IMR-90 (cell line): ENCODE measurements at regions not wholly inside any gene's neighbourhood (a gene's known extent, or its start where the extent isn't known, plus 50 kb on each side); places are given as distances from the start of the nearest gene placed in this dataset.

Source experiments
- ATAC-seq: fragments of 200-7000 bp; cut with Tn5 transposase; 2 replicates; pipeline ENCODE4 v1.9.1; 2020; ENCODE audit warnings: low read depth, mild to moderate bottlenecking, moderate library complexity
- BruUV-seq: library from RNA; stranded (reverse); fragments of 400-500 nt; replicated peaks from 2 replicates; lab custom pipeline; 2021; lab: Mats Ljungman, UMichigan
- CTCF ChIA-PET: fragments of 300-600 bp; formaldehyde crosslinking; extraction: SDS; loops from one replicate; lab custom pipeline; 2021; ENCODE audit warnings: antibody characterized with exemption; lab: Yijun Ruan, JAX
- POLR2A ChIA-PET: fragments of 300-600 bp; sonication (Branson Sonifier 250); formaldehyde crosslinking; loops from one replicate; lab custom pipeline; 2022; ENCODE audit warnings: antibody characterized with exemption; ENCODE audit not compliant: unreplicated experiment; lab: Charles Lee
- DNase-seq: peaks from one replicate; pipeline ENCODE4 v3.0.0; 2013
- H2AFZ ChIP-seq: replicated peaks from 2 replicates; pipeline ENCODE3; 2013; ENCODE audit warnings: low read length, mild to moderate bottlenecking; ENCODE audit not compliant: poor library complexity
- H2AK5ac ChIP-seq: 2 replicates; pipeline ENCODE4 v1.6.1; 2013; ENCODE audit warnings: low read depth, low read length, inconsistent platforms
- H2AK9ac ChIP-seq: replicated peaks from 2 replicates; pipeline ENCODE3; 2013; ENCODE audit warnings: mild to moderate bottlenecking, low read depth, low read length, moderate library complexity; ENCODE audit not compliant: poor library complexity
- H2BK120ac ChIP-seq: 2 replicates; pipeline ENCODE4 v1.6.1; 2013; ENCODE audit warnings: low read depth, low read length, inconsistent platforms
- H2BK15ac ChIP-seq: 3 replicates; pipeline ENCODE4 v1.6.1; 2013; ENCODE audit warnings: low read depth, low read length, inconsistent platforms
- H2BK20ac ChIP-seq: 2 replicates; pipeline ENCODE4 v1.6.1; 2013; ENCODE audit warnings: low read depth, mild to moderate bottlenecking, inconsistent platforms, low read length, moderate library complexity
- H2BK5ac ChIP-seq: 2 replicates; pipeline ENCODE4 v1.6.1; 2013; ENCODE audit warnings: mild to moderate bottlenecking, low read depth, low read length, inconsistent platforms; ENCODE audit not compliant: poor library complexity, severe bottlenecking
- H3K14ac ChIP-seq: replicated peaks from 2 replicates; pipeline ENCODE4 v1.6.1; 2013; ENCODE audit warnings: low read depth, low read length, inconsistent platforms
- H3K18ac ChIP-seq: 2 replicates; pipeline ENCODE4 v1.6.1; 2013; ENCODE audit warnings: low read depth, low read length, control low read depth
- H3K23ac ChIP-seq: 2 replicates; pipeline ENCODE4 v1.6.1; 2013; ENCODE audit warnings: low read depth, low read length, inconsistent platforms
- H3K27ac ChIP-seq: 2 replicates; pipeline ENCODE4 v1.5.1; 2013; ENCODE audit warnings: mild to moderate bottlenecking, control low read depth, low read length; ENCODE audit not compliant: insufficient read depth
- H3K27me3 ChIP-seq: 2 replicates; pipeline ENCODE4 v1.6.1; 2013; ENCODE audit warnings: low read length; ENCODE audit not compliant: control insufficient read depth, insufficient read depth
- H3K36me3 ChIP-seq: 2 replicates; pipeline ENCODE4 v1.6.1; 2013; ENCODE audit warnings: low read length, mixed read lengths; ENCODE audit not compliant: control insufficient read depth, insufficient read depth
- H3K4ac ChIP-seq: 2 replicates; pipeline ENCODE4 v1.6.1; 2013; ENCODE audit warnings: low read depth, low read length, inconsistent platforms
- H3K4me1 ChIP-seq: 2 replicates; pipeline ENCODE4 v1.6.1; 2013; ENCODE audit warnings: low read length, mixed read lengths; ENCODE audit not compliant: control insufficient read depth, insufficient read depth
- H3K4me2 ChIP-seq: 2 replicates; pipeline ENCODE4 v1.6.1; 2013; ENCODE audit warnings: low read depth, mild to moderate bottlenecking, control low read depth, low read length, moderate library complexity
- H3K4me3 ChIP-seq: 2 replicates; pipeline ENCODE4 v1.5.1; 2013; ENCODE audit warnings: low read depth, mild to moderate bottlenecking, control low read depth, low read length, moderate library complexity; ENCODE audit not compliant: insufficient read depth
- H3K56ac ChIP-seq: 2 replicates; pipeline ENCODE4 v1.6.1; 2013; ENCODE audit warnings: low read length, inconsistent platforms; ENCODE audit not compliant: insufficient read depth; ENCODE audit errors: extremely low read depth
- H3K79me1 ChIP-seq, 2 experiments: 2 replicates each; pipeline ENCODE4 v1.6.1; 2013; ENCODE audit warnings: low read length in 2 of 2, inconsistent platforms in 1 of 2, low read depth in 1 of 2
- H3K9ac ChIP-seq: 2 replicates; pipeline ENCODE4 v1.6.1; 2013; ENCODE audit warnings: low read depth, low read length, control low read depth
- H3K9me1 ChIP-seq: 2 replicates; pipeline ENCODE4 v1.6.1; 2013; ENCODE audit warnings: low read length, inconsistent platforms; ENCODE audit not compliant: insufficient read depth
- H3K9me3 ChIP-seq: 2 replicates; pipeline ENCODE4 v1.6.1; 2013; ENCODE audit warnings: low read length; ENCODE audit not compliant: control insufficient read depth, insufficient read depth
- H4K20me1 ChIP-seq: 2 replicates; pipeline ENCODE4 v1.6.1; 2013; ENCODE audit warnings: low read length, inconsistent platforms; ENCODE audit not compliant: insufficient read depth
- H4K5ac ChIP-seq: 2 replicates; pipeline ENCODE4 v1.6.1; 2013; ENCODE audit warnings: mild to moderate bottlenecking, low read depth, low read length, control low read depth
- H4K8ac ChIP-seq, 2 experiments: 2 replicates each; pipeline ENCODE4 v1.6.1; 2013; ENCODE audit warnings: low read depth in 2 of 2, low read length in 2 of 2, control low read depth in 1 of 2, inconsistent platforms in 1 of 2
- H4K91ac ChIP-seq: 2 replicates; pipeline ENCODE4 v1.6.1; 2013; ENCODE audit warnings: low read depth, low read length, inconsistent platforms; ENCODE audit not compliant: insufficient read depth
- BHLHE40 ChIP-seq: fragments of 150-350 bp; IDR thresholded peaks from 2 replicates; pipeline ENCODE4 v1.6.1; 2016; ENCODE audit warnings: mild to moderate bottlenecking, low read depth, low read length
- CEBPB ChIP-seq: IDR thresholded peaks from 2 replicates; pipeline ENCODE4 v1.6.1; 2012; ENCODE audit warnings: low read depth, low read length, improper control_type of control experiment
- FOS ChIP-seq: fragments of 150-350 bp; IDR thresholded peaks from 2 replicates; pipeline ENCODE4 v1.6.1; 2016; ENCODE audit warnings: low read depth, low read length
- MAZ ChIP-seq: IDR thresholded peaks from 2 replicates; pipeline ENCODE4 v1.6.1; 2012; ENCODE audit warnings: low read depth, mild to moderate bottlenecking, low read length, improper control_type of control experiment, moderate library complexity, borderline replicate concordance
- MXI1 ChIP-seq: IDR thresholded peaks from 2 replicates; pipeline ENCODE4 v1.6.1; 2012; ENCODE audit warnings: low read depth, mild to moderate bottlenecking, low read length, moderate library complexity, borderline replicate concordance
- RAD21 ChIP-seq: IDR thresholded peaks from 2 replicates; pipeline ENCODE4 v1.6.1; 2012; ENCODE audit warnings: low read length, improper control_type of control experiment
- WGBS, 2 experiments: methylation state at CpG; one replicate each; pipeline versions ENCODE4 v1.1.5 to v1.1.7; 2013; ENCODE audit warnings: missing lambda C conversion rate in 2 of 2; ENCODE audit not compliant: insufficient read length in 1 of 2; ENCODE audit errors: extremely low coverage in 2 of 2; 5-methylcytosine and 5-hydroxymethylcytosine counted together
- dilution Hi-C: fragments of 300-500 bp; cut with HindIII; formaldehyde crosslinking; loops from one replicate; pipeline ENCODE4 v1.14.3; 2018; ENCODE audit warnings: low sequenced_read_pairs; ENCODE audit not compliant: unreplicated experiment
- in situ Hi-C: fragments of 300-500 bp; cut with MboI; formaldehyde crosslinking; loops from 3 replicates; pipeline ENCODE4 v1.14.3; 2019; ENCODE audit warnings: low sequenced_read_pairs, inconsistent platforms, mixed read lengths
- intact Hi-C: fragments of 100-400 bp; cut with micrococcal nuclease; formaldehyde crosslinking; loops from 2 replicates; pipeline ENCODE4 v1.10.0; 2022
- TF ChIP-seq, protein P1 (sequence below): fragments of 150-350 bp; IDR thresholded peaks from 2 replicates; pipeline ENCODE4 v1.6.1; 2016; ENCODE audit warnings: low read depth, mild to moderate bottlenecking, low read length, moderate library complexity, borderline replicate concordance

DNA sequence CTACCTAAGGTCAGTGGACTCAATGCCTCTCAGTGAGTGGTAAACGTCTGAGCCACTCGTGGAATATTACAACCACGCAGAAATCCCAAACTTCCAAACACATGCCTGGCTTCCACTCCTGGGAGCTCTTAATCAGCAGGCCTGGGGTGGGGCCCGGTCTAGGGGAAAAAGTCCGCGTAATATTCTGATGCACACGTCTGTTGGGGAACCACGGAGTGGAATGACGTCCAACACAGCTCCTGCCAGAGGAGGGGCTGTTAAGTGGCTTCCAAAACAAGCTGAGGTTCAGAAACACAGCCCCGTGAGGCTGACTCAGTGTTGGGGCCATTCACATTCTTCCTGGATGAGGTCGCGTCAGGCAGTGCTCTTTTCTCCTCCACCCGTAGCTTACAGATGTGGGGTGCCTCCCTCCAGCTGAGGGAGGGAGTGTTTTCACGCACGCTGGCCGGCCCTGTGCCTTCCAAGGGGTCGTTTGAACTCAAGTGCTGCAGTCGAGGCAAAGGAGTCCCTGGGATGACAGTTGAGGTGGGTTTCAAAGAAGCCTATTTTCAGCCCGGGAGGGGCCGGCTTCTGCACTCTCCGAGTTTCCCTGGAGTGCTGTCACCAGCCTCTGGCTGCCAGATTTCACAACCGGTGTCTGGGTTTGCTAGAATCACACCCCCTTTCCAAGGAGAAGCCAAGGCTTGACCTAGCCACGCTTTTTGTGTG, 73.1 kb downstream of the ACKR3 start:
- Histone ChIP-seq H4K5ac (peak overlapping the region; percentile 60), H3K27ac (peak overlapping the region; percentile 96), H4K20me1 (no peaks in the 10 kb centered on the region), H3K79me1 (no peaks in the 10 kb centered on the region), H3K18ac (peak overlapping the region; percentile 79), H3K27me3 (no peaks in the 10 kb centered on the region), H2BK15ac (peak overlapping the region; percentile 79; the same call in 2 of the 3 replicates), H2BK20ac (peak overlapping the region; percentile 98), H3K4me3 (no peak overlapping the region), H3K36me3 (no peaks in the 10 kb centered on the region), H4K91ac (peak overlapping the region; percentile 83), H3K4me1 (peaks cover 9% of the 10 kb centered on the region), H2BK120ac (peak overlapping the region; percentile 98), H3K9me1 (no peaks in the 10 kb centered on the region), H2AK5ac (0 out of 2 replicates have a peak overlapping the region, but pooled peaks have one; percentile 27), H3K56ac (peak overlapping the region; percentile 66), H3K14ac (peak overlapping the region; percentile 97), H3K9ac (peak overlapping the region; percentile 37), H3K4me2 (peak overlapping the region; percentile 28), H3K4ac (peak overlapping the region; percentile 91), H2BK5ac (peak overlapping the region; percentile 93), H4K8ac (peak overlapping the region; percentile 27 to 90; a peak in 3 of 4 replicates), H3K9me3 (peaks cover 12% of the 10 kb centered on the region; the same call in 1 of the 2 replicates), H2AFZ (peak overlapping the region; percentile 81), H3K23ac (0 out of 2 replicates have a peak overlapping the region, but pooled peaks have one; percentile 88), H2AK9ac (peak overlapping the region; percentile 83)
- peak; percentile 96 for DNase-seq
- no TSS peak for BruUV-seq
- ATAC-seq, result peak; percentile 93
- intact Hi-C loops, result no loop called here
- ChIA-PET POLR2A (no interaction called here), CTCF (interaction anchor here (0.6 to 1.1 kb wide), 3 partner anchors 17 to 186 kb away, joined by 3 to 5 read pairs (median 3); no protein-coding TSS in a partner anchor)
- WGBS, 2 experiments, result 10% methylated on average over 5 of the region's 23 CpGs; no CpG with 5 or more reads in 1 of the 2 experiments
- dilution Hi-C loops, result no loop called here
- no peak for TF ChIP-seq MXI1
- peak; percentile 24; the same call in 1 of the 2 replicates for TF ChIP-seq BHLHE40
- peak; percentile 19; the same call in 1 of the 2 replicates for TF ChIP-seq FOS
- TF ChIP-seq, protein P1, sequence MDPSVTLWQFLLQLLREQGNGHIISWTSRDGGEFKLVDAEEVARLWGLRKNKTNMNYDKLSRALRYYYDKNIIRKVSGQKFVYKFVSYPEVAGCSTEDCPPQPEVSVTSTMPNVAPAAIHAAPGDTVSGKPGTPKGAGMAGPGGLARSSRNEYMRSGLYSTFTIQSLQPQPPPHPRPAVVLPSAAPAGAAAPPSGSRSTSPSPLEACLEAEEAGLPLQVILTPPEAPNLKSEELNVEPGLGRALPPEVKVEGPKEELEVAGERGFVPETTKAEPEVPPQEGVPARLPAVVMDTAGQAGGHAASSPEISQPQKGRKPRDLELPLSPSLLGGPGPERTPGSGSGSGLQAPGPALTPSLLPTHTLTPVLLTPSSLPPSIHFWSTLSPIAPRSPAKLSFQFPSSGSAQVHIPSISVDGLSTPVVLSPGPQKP, result no peak
- TF ChIP-seq RAD21, result peak; percentile 12; the same call in 1 of the 2 replicates
- TF ChIP-seq CEBPB, result peak; percentile 72
- TF ChIP-seq MAZ, result peak; percentile 7; the same call in 1 of the 2 replicates
- in situ Hi-C loops, result no loop called here
